ENCODE measurements at regions not wholly inside any gene's neighbourhood (a gene's known extent, or its start where the extent isn't known, plus 50 kb on each side); places are given as distances from the start of the nearest gene placed in this dataset.

DNA sequence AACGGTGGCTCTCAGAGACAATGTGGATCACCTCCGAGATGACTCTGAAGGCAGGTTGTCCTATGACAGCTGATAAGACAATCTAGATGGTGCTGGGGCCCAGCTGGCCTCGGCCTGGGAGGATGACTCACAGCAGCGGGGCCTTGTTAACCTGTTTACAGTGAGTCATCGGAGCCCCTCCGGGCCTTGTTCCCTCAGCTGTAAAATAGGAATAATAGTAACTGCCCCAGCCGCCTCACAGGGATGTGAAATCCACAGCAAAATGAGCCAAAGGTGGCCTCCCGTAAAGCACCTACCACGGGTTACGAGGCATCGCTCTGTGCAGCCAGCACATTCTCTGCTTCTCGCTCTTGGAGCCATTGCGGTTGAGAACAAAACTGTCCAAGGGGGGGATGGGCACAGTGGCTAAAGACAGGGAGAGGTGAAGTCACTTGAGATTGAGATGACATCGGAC lies 88.6 kb upstream of the RASGRF1 start:
- TF ChIP-seq, protein P1, sequence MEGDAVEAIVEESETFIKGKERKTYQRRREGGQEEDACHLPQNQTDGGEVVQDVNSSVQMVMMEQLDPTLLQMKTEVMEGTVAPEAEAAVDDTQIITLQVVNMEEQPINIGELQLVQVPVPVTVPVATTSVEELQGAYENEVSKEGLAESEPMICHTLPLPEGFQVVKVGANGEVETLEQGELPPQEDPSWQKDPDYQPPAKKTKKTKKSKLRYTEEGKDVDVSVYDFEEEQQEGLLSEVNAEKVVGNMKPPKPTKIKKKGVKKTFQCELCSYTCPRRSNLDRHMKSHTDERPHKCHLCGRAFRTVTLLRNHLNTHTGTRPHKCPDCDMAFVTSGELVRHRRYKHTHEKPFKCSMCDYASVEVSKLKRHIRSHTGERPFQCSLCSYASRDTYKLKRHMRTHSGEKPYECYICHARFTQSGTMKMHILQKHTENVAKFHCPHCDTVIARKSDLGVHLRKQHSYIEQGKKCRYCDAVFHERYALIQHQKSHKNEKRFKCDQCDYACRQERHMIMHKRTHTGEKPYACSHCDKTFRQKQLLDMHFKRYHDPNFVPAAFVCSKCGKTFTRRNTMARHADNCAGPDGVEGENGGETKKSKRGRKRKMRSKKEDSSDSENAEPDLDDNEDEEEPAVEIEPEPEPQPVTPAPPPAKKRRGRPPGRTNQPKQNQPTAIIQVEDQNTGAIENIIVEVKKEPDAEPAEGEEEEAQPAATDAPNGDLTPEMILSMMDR (conservative IDR thresholded peaks at IDR 0.05; ENCODE audit: low read depth in 2 of 2) = no peak
- no peak for TF ChIP-seq CREB1 (CRISPR knock-in tag; IDR thresholded peaks at IDR 0.05; ENCODE audit: low read depth)
- no peak for TF ChIP-seq EZH2 (IDR thresholded peaks at IDR 0.05; ENCODE audit: low read depth, unreplicated experiment)
- TF ChIP-seq, protein P2, sequence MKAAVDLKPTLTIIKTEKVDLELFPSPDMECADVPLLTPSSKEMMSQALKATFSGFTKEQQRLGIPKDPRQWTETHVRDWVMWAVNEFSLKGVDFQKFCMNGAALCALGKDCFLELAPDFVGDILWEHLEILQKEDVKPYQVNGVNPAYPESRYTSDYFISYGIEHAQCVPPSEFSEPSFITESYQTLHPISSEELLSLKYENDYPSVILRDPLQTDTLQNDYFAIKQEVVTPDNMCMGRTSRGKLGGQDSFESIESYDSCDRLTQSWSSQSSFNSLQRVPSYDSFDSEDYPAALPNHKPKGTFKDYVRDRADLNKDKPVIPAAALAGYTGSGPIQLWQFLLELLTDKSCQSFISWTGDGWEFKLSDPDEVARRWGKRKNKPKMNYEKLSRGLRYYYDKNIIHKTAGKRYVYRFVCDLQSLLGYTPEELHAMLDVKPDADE (IDR thresholded peaks at IDR 0.05) = no peak
- TF ChIP-seq JUNB (IDR thresholded peaks at IDR 0.05; ENCODE audit: unreplicated experiment) = no peak
- no peak for TF ChIP-seq POLR2AphosphoS5 (IDR thresholded peaks at IDR 0.05; ENCODE audit: low read depth)
